ENCODE measurements at regions not wholly inside any gene's neighbourhood (a gene's known extent, or its start where the extent isn't known, plus 50 kb on each side); places are given as distances from the start of the nearest gene placed in this dataset.

DNA sequence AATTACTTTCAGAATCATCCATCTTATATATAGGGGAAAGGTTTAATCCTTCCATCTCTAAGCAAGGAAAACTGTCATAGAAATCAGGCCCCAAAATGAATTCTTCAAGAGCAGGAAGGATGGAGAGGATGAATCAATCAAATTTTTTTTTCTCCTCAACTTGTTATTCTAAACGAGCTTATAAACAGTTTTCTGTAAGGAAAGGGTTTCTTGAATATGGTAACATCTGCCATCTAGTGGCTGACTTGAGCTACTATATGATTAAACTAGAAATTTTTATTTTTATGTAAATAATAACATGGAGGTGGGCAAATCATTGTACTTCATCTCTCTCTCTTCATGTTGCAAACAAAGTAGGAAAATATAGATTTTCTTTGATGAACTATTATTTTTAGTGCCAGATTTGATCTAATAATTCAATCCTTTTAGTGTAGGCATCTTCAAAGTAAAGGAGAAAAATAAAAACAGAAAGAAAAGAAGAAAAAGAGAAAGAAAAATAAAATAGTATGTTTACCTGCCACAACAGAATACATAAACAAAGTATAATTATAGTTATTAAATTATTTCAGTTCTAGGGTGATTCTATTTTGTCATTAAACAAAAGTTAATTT lies 146.6 kb downstream of the SERPINI1 start:
- H3K4me3 ChIP-seq = no peak overlapping the region
- ATAC-seq = peak; percentile 53 to 74 (median 71)
- H3K36me3 ChIP-seq = no peaks in the 10 kb centered on the region
- FAIRE-seq = peak; percentile 94
- TF ChIP-seq, protein P1, sequence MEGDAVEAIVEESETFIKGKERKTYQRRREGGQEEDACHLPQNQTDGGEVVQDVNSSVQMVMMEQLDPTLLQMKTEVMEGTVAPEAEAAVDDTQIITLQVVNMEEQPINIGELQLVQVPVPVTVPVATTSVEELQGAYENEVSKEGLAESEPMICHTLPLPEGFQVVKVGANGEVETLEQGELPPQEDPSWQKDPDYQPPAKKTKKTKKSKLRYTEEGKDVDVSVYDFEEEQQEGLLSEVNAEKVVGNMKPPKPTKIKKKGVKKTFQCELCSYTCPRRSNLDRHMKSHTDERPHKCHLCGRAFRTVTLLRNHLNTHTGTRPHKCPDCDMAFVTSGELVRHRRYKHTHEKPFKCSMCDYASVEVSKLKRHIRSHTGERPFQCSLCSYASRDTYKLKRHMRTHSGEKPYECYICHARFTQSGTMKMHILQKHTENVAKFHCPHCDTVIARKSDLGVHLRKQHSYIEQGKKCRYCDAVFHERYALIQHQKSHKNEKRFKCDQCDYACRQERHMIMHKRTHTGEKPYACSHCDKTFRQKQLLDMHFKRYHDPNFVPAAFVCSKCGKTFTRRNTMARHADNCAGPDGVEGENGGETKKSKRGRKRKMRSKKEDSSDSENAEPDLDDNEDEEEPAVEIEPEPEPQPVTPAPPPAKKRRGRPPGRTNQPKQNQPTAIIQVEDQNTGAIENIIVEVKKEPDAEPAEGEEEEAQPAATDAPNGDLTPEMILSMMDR (IDR thresholded peaks at IDR 0.05) = peak; percentile 16 to 63 (median 46)
- no peak for DNase-seq
- H3K4me1 ChIP-seq = peaks cover 7 to 10% (median 10%) of the 10 kb centered on the region in 3 donors
- no peak overlapping the region for H3K27ac ChIP-seq
- H3K27me3 ChIP-seq = no peaks in the 10 kb centered on the region
- H3K9me3 ChIP-seq = no peaks in the 10 kb centered on the region
- intact Hi-C loops (cut with DNase I) = loop anchor here in 1 of 3 donors (5.0 kb wide), 1 partner anchor 500 kb away; the partner anchor contains the start of gene ZBBX
- WGBS, 2 donors = 0% methylated on average over 1 of the region's 1 CpG

DNA sequence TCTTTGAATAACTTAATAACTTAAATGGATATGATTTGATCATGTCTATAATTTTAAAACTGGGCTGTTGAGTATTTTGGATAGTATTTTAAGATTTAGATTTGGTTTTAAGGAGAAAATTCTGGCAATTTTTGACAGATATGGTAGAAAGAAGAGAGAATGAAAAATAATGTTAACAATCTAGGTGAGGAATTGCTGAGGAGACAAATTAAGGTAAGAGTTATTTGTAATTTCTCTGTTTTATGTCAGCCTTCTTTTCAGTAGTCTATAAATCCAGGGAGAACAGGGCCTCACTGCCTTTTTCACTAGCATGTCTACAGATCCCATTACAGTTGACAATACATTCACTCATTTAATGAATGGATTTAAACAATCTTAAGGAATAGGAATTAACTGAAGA lies 144.7 kb downstream of the SERPINI1 start:
- Histone ChIP-seq H3K9me3 (no peaks in the 10 kb centered on the region), H3K4me1 (no peaks in the 10 kb centered on the region), H3K27ac (no peak overlapping the region), H3K4me3 (no peak overlapping the region), H3K27me3 (no peaks in the 10 kb centered on the region), H3K36me3 (no peaks in the 10 kb centered on the region)
- TF ChIP-seq, protein P1 (IDR thresholded peaks at IDR 0.05) = no peak
- FAIRE-seq (no peak), DNase-seq (no peak), ATAC-seq (no peak)
- intact Hi-C loops (cut with DNase I) = loop anchor here in 1 of 3 donors (5.0 kb wide), 1 partner anchor 498 kb away; the partner anchor contains the start of gene ZBBX

GRCh38 chr3:167876620-167877281 lies 141.2 kb downstream of the SERPINI1 start:
- no peak for FAIRE-seq
- Histone ChIP-seq H3K36me3 (no peaks in the 10 kb centered on the region), H3K4me3 (no peak overlapping the region), H3K9me3 (no peaks in the 10 kb centered on the region), H3K4me1 (no peaks in the 10 kb centered on the region), H3K27me3 (no peaks in the 10 kb centered on the region), H3K27ac (no peak overlapping the region)
- intact Hi-C loops (cut with DNase I) = no loop called here
- peak in 3 of 4 donors; percentile 34 to 62 (median 43) for ATAC-seq
- no peak for DNase-seq
- TF ChIP-seq, protein P1 (IDR thresholded peaks at IDR 0.05) = no peak
- WGBS, 2 donors = 63 to 64% methylated on average over 3 of the region's 3 CpGs

All from pancreas (tissue), 10 donors.